Small intestine (tissue), 7 donors: ENCODE measurements at regions not wholly inside any gene's neighbourhood (a gene's known extent, or its start where the extent isn't known, plus 50 kb on each side); places are given as distances from the start of the nearest gene placed in this dataset.

Experiments used
- DNase-seq, 2 donors: peaks; one replicate each; pipeline versions ENCODE4 v3.0.0 to v3.0.0-alpha.2; 2013
- FAIRE-seq: peaks from 2 replicates; lab custom pipeline; 2012; peaks lifted over from hg19 to GRCh38; lab: Jason Lieb, UNC
- H3K27ac ChIP-seq, 3 donors: one replicate each; pipeline ENCODE4 v1.5.1; 2013; ENCODE audit warnings: low read length in 2 of 3, mild to moderate bottlenecking in 2 of 3, control low read depth in 1 of 3, inconsistent platforms in 1 of 3, low read depth in 1 of 3, moderate library complexity in 1 of 3
- H3K27me3 ChIP-seq, 3 donors: one replicate each; pipeline ENCODE4 v1.6.1; 2013; ENCODE audit warnings: low read length in 3 of 3, inconsistent platforms in 1 of 3; ENCODE audit not compliant: control insufficient read depth in 3 of 3, insufficient read depth in 3 of 3
- H3K36me3 ChIP-seq, 3 donors: one replicate each; pipeline ENCODE4 v1.6.1; 2013; ENCODE audit warnings: low read length in 3 of 3, inconsistent platforms in 1 of 3, low read depth in 1 of 3, mild to moderate bottlenecking in 1 of 3, moderate library complexity in 1 of 3; ENCODE audit not compliant: control insufficient read depth in 3 of 3, insufficient read depth in 2 of 3
- H3K4me1 ChIP-seq, 3 donors: one replicate each; pipeline ENCODE4 v1.6.1; 2013; ENCODE audit warnings: low read length in 2 of 3, inconsistent platforms in 1 of 3, low read depth in 1 of 3, mild to moderate bottlenecking in 1 of 3, moderate library complexity in 1 of 3; ENCODE audit not compliant: control insufficient read depth in 3 of 3, insufficient read depth in 2 of 3
- H3K4me3 ChIP-seq, 3 donors: one replicate each; pipeline ENCODE4 v1.5.1; 2013; ENCODE audit warnings: low read length in 3 of 3, control low read depth in 1 of 3, inconsistent platforms in 1 of 3, low read depth in 1 of 3, mild to moderate bottlenecking in 1 of 3, moderate library complexity in 1 of 3
- H3K9me3 ChIP-seq, 2 donors: one replicate each; pipeline ENCODE4 v1.6.1; 2013; ENCODE audit warnings: low read depth in 1 of 2, low read length in 1 of 2; ENCODE audit not compliant: control insufficient read depth in 2 of 2, insufficient read depth in 1 of 2
- WGBS, 3 donors: extraction: QIAGEN DNeasy Blood & Tissue Kit; methylation state at CpG; one replicate each; pipeline ENCODE4 v1.1.7; 2013; 5-methylcytosine and 5-hydroxymethylcytosine counted together
- donor health status: healthy with polysubstance abuse.
- donor health status: control.
- donor health status: control.
- donor health status: Bipolar disorder and iron deficiency.
- donor health status: healthy.

DNA sequence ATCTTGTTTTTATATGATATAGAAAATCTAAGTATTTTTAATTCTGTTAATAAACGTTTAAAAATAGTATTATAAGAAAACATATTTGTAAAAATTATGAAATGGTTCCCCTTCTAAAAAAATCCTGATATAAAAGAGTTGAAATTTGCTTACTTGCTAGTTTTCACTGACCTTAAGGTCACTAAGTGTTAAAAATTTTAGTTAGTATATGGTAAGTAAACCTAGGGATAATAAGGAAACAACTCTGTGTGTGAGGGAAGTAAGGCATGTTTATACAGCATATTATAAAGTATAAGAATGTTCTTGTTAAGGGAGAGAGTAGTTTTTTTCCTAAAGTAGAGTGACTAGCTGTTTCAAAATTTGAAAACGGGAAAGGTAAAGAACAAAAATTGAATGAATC lies 130.9 kb upstream of the LYPLAL1 start:
- DNase-seq: no peak
- H3K4me1 ChIP-seq: no peaks in the 10 kb centered on the region
- H3K36me3 ChIP-seq: no peaks in the 10 kb centered on the region
- 38 to 71% (median 67%) methylated on average over 2 of the region's 2 CpGs for WGBS, 3 donors
- H3K27ac ChIP-seq: no peak overlapping the region
- H3K27me3 ChIP-seq: no peaks in the 10 kb centered on the region
- FAIRE-seq: no peak
- no peak overlapping the region for H3K4me3 ChIP-seq
- H3K9me3 ChIP-seq: peaks cover 0 to 5% of the 10 kb centered on the region in 2 donors

DNA sequence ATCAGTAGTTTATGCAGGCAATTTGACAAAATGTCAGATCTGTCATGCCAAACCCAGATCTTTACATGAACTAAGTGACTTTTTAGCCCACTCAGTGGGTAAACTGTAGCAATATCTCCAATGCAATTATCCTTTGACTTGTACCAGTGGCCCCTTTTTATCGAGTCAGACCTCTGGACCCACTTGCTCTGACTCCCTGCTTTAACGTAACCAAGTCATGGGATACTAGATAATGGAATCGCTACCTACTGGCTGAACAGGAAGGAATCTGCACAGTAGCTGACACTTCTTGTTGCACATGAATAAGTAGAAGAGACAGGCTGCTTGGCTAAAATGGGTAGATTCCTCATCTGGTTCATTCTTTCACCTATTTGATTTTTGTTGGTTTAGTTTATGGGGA lies 128.4 kb upstream of the LYPLAL1 start:
- H3K27me3 ChIP-seq: no peaks in the 10 kb centered on the region
- WGBS, 3 donors: 69 to 87% (median 72%) methylated on average over 3 of the region's 3 CpGs
- FAIRE-seq: no peak
- H3K4me3 ChIP-seq: no peak overlapping the region
- peak in 1 of 2 donors; percentile 57 for DNase-seq
- no peaks in the 10 kb centered on the region for H3K4me1 ChIP-seq
- peaks cover 0 to 5% of the 10 kb centered on the region in 2 donors for H3K9me3 ChIP-seq
- peak overlapping the region in 1 of 3 donors; percentile 24 for H3K27ac ChIP-seq
- no peaks in the 10 kb centered on the region for H3K36me3 ChIP-seq

DNA sequence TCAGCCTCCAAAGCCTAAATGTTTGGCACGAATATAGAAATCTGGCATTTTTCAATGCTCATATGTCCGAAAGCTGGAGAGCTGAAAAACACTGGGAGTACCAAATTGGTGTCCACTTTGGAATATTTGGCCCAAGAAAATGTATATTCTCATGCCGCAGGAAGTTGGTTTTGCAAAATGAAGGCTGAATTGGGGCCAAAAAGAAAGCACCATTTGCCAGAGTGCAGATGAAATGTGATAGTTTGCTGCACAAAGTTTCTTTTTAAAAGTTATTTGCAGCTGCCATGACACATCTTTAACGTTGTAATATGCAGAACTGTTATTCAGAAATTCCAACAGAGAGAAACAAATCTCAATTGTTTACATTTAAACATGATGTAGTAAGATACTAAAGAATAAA lies 124.2 kb upstream of the LYPLAL1 start:
- Histone ChIP-seq H3K9me3 (no peaks in the 10 kb centered on the region), H3K4me3 (no peak overlapping the region), H3K27me3 (no peaks in the 10 kb centered on the region), H3K4me1 (no peaks in the 10 kb centered on the region), H3K36me3 (no peaks in the 10 kb centered on the region), H3K27ac (no peak overlapping the region)
- 57 to 79% (median 71%) methylated on average over 4 of the region's 4 CpGs for WGBS, 3 donors
- FAIRE-seq (no peak), DNase-seq (no peak)

DNA sequence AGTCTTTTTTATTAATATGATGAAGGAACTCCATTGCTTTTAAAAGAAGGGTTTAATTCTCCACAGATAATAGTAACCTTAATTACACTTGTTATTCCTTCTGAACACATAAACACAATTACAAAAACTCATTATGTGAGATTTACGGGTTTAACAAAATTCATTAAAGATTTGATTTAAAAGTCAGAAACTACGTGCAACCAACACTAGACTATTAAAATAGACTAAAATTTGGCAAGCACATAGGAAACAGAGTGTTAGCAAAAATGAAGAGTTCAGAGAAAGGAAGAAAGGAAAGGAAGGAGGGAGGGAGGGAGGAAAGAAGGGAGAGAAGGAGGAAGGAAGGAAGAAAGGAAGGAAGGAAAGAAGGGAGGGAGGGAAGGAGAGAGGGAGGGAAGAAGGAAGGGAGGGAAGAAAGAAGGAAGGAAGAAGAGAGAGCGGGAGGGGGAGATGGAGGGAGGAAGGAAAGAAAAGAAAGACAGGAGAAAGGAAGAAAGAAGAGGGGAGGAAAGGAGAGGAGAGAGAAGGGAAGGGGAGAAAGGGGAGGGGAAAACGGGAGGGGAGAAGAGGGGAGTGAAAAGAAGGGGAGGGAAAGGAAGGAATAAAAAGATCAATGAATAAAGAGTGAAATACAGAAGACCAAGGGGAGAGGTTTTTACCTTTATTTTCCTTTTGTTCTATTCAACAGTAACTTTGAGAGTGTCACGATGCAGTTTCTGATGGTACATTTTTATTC lies 123.4 kb upstream of the LYPLAL1 start:
- 75 to 79% (median 77%) methylated on average over 5 of the region's 5 CpGs for WGBS, 3 donors
- no peaks in the 10 kb centered on the region for H3K36me3 ChIP-seq
- no peak overlapping the region for H3K27ac ChIP-seq
- H3K4me3 ChIP-seq: no peak overlapping the region
- DNase-seq (no peak), FAIRE-seq (no peak)
- no peaks in the 10 kb centered on the region for H3K27me3 ChIP-seq
- H3K4me1 ChIP-seq: no peaks in the 10 kb centered on the region
- no peaks in the 10 kb centered on the region for H3K9me3 ChIP-seq

DNA sequence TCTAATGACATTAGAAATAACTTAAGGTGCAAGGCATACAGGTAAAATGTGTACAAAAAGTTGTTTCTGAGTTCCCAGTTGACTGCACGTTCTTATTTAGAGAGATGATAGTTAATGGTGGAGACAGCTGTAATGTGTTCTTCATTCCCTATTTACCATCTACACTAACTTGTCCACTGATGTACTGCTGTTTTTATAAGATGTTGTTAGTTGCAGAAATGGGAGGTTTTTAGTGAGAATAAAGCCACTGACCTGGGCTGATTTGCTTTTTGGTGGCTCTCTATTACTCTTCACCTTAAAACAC lies 122.9 kb upstream of the LYPLAL1 start:
- Histone ChIP-seq H3K27me3 (no peaks in the 10 kb centered on the region), H3K4me1 (no peaks in the 10 kb centered on the region), H3K4me3 (no peak overlapping the region), H3K9me3 (no peaks in the 10 kb centered on the region), H3K27ac (no peak overlapping the region), H3K36me3 (no peaks in the 10 kb centered on the region)
- FAIRE-seq (no peak), DNase-seq (no peak)
- 2 to 70% (median 33%) methylated on average over 1 of the region's 1 CpG for WGBS, 3 donors

DNA sequence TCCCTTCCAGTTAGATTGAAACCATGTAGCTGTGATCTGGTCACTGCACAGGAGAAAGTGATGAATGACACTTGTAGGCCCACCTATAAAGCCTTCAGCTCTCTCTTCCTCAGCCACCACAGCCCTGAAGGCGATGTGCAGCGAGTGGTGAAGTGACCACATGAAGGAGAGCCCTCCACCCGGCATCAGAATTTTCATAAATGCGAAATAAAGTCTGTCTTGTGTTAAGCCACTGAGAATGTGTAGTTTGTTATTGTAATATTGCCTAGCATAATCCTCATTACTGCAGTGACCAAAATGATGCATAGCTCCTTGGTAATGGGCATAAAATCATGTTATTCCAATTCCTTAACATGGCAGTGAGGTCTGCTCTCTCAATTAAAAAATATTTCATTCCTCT lies 122.1 kb upstream of the LYPLAL1 start:
- DNase-seq (no peak), FAIRE-seq (no peak)
- no peak overlapping the region for H3K27ac ChIP-seq
- H3K27me3 ChIP-seq: no peaks in the 10 kb centered on the region
- H3K4me3 ChIP-seq: no peak overlapping the region
- no peaks in the 10 kb centered on the region for H3K36me3 ChIP-seq
- no peaks in the 10 kb centered on the region for H3K4me1 ChIP-seq
- no peaks in the 10 kb centered on the region for H3K9me3 ChIP-seq
- WGBS, 3 donors: 67 to 85% (median 73%) methylated on average over 4 of the region's 4 CpGs

DNA sequence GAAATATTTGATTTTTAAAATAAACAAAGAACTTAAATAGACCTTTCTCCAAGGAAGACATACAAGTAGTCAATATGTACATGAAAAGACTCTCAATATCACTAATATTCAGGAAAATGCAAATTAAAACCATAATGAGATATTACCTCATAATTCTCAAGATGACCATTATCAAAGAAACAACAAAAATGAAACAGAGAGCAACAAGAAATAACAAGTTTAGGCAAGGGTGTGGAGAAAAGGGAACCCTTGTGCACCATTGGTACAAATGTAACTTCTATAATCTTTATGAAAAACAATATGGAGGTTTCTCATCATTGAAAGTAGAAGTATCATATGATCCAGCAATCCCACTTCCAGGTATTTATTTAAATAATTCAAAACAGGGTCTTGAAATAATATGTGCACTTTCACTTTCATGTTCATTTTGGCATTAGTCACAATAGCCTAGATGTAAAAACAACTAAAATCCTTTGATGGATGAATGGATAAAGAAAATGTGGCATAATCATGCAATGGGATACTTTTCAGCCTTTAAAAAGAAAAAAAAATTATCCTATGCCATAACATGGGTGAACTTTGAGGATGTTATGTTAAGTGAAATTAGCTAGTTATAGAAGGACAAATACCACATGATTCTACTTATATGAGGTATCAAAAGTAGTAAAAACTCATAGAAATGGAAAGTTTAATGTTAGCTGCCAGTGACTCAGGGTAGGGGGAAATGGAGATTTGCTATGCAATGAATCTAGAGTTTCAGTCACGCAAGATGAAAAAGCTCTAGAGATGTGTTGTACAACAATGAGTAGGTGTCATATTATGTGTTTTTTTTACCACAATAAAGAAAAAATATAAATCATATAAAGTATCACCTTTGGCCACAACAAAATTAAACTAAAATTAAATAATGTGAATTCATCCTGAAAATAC lies 114.5 kb upstream of the LYPLAL1 start:
- DNase-seq (no peak), FAIRE-seq (no peak)
- Histone ChIP-seq H3K36me3 (no peaks in the 10 kb centered on the region), H3K4me3 (no peak overlapping the region), H3K27ac (no peak overlapping the region), H3K9me3 (no peaks in the 10 kb centered on the region), H3K27me3 (no peaks in the 10 kb centered on the region), H3K4me1 (no peaks in the 10 kb centered on the region)
- WGBS, 3 donors: 75 to 80% (median 78%) methylated on average over 1 of the region's 1 CpG

DNA sequence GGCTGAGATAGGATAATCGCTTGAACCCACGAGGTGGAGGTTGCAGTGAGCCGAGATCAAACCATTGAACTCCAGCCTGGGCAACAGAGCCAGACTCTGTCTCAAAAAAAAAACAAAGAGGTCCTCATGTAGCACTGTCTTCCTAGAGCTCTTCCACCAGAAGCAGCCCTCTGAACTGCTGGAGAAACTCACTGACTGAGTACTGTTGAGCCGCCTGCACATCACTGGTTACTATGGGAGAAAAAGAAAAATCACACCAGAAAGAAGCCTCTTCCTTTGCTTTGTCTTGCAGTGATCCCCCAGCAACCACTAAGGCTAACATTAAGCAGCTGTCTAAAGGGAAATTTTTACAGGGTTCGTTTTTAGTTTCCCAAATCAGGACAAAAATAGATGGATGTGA lies 112.9 kb upstream of the LYPLAL1 start:
- H3K4me1 ChIP-seq: no peaks in the 10 kb centered on the region
- no peak for FAIRE-seq
- WGBS, 3 donors: 77 to 82% (median 81%) methylated on average over 5 of the region's 5 CpGs

More for the DNA sequence above, 112.9 kb upstream of the LYPLAL1 start:
- no peaks in the 10 kb centered on the region for H3K36me3 ChIP-seq
- H3K9me3 ChIP-seq: no peaks in the 10 kb centered on the region
- H3K27me3 ChIP-seq: no peaks in the 10 kb centered on the region
- no peak overlapping the region for H3K4me3 ChIP-seq
- DNase-seq: no peak
- H3K27ac ChIP-seq: no peak overlapping the region
